HG02938 (cell line): ENCODE measurements at regions not wholly inside any gene's neighbourhood (a gene's known extent, or its start where the extent isn't known, plus 50 kb on each side); places are given as distances from the start of the nearest gene placed in this dataset.
"Not testable (repeated sequence)": the region's sequence is repeated elsewhere in the genome, so short reads cannot be mapped to it uniquely, and the experiment has no call there.

Experiments used
- ATAC-seq: cut with Tn5 transposase; IDR thresholded peaks from one replicate; pipeline ENCODE4 v1.9.1; 2021; ENCODE audit warnings: mild to moderate bottlenecking, moderate library complexity; ENCODE audit not compliant: unreplicated experiment

DNA sequence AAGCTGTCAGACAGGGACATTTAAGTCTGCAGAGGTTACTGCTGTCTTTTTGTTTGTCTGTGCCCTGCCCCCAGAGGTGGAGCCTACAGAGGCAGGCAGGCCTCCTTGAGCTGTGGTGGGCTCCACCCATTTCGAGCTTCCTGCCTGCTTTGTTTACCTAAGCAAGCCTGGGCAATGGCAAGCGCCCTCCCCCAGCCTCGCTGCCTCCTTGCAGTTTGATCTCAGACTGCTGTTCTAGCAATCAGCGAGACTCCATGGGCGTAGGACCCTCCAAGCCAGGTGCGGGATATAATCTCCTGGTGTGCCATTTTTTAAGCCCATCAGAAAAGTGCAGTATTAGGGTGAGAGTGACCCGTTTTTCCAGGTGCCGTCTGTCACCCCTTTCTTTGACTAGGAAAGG is 53.6 kb upstream of the EDA2R start:
- ATAC-seq = not testable (repeated sequence)
